ENCODE measurements at regions not wholly inside any gene's neighbourhood (a gene's known extent, or its start where the extent isn't known, plus 50 kb on each side); places are given as distances from the start of the nearest gene placed in this dataset.
"Not testable (repeated sequence)": the region's sequence is repeated elsewhere in the genome, so short reads cannot be mapped to it uniquely, and the experiment has no call there.

DNA sequence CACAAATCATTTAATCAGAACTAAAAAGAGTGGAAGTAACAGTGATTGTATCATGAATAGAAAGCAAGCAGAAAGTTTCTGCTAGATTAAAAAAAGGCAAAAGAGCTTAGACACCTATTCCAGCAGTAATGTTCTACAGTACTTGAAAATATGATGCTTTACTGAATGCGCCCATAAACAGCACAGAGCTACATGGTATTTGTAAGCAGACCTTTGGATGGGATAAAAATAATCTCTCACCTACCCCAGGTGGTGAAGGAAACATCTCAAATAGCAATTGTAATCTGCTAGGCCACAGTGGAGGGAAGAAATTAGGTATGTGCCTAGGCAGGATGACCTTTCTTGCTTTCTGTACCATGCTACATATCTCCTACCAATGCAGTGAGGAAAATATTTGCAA is 280.9 kb upstream of the PRKX start:
- no peak overlapping the region for H3K4me3 ChIP-seq
- FAIRE-seq = no peak
- DNase-seq (ENCODE audit: low read depth in 1 of 2, low spot score in 1 of 2) = no peak
- H3K4me1 ChIP-seq = no peaks in the 10 kb centered on the region
- no peak overlapping the region for H3K27ac ChIP-seq
- whole genome bisulfite sequencing (ENCODE audit: missing lambda C conversion rate) = 92% methylated on average over 1 of the region's 1 CpG
- H3K4me2 ChIP-seq = no peak overlapping the region
- H3K9me3 ChIP-seq = no peaks in the 10 kb centered on the region
- ChIA-PET POLR2A (no interaction called here), CTCF (no interaction called here)
- TF ChIP-seq JUN (IDR thresholded peaks at IDR 0.05) (no peak), MAFK (IDR thresholded peaks at IDR 0.05; ENCODE audit: partially characterized antibody) (no peak), RCOR1 (IDR thresholded peaks at IDR 0.05; ENCODE audit: low read depth, low read length) (no peak), ESRRA (IDR thresholded peaks at IDR 0.05; ENCODE audit: borderline replicate concordance, low read length) (no peak), NFE2L2 (conservative IDR thresholded peaks at IDR 0.05; ENCODE audit: low read length) (no peak), KDM1A (IDR thresholded peaks at IDR 0.05; ENCODE audit: low read depth) (no peak), RAD21 (conservative IDR thresholded peaks at IDR 0.05 in 1 of 2, IDR thresholded peaks at IDR 0.05 in 1 of 2) (no peak), FOXS1 (CRISPR knock-in tag; IDR thresholded peaks at IDR 0.05) (no peak), JUNB (IDR thresholded peaks at IDR 0.05) (no peak)
- TF ChIP-seq, protein P1, sequence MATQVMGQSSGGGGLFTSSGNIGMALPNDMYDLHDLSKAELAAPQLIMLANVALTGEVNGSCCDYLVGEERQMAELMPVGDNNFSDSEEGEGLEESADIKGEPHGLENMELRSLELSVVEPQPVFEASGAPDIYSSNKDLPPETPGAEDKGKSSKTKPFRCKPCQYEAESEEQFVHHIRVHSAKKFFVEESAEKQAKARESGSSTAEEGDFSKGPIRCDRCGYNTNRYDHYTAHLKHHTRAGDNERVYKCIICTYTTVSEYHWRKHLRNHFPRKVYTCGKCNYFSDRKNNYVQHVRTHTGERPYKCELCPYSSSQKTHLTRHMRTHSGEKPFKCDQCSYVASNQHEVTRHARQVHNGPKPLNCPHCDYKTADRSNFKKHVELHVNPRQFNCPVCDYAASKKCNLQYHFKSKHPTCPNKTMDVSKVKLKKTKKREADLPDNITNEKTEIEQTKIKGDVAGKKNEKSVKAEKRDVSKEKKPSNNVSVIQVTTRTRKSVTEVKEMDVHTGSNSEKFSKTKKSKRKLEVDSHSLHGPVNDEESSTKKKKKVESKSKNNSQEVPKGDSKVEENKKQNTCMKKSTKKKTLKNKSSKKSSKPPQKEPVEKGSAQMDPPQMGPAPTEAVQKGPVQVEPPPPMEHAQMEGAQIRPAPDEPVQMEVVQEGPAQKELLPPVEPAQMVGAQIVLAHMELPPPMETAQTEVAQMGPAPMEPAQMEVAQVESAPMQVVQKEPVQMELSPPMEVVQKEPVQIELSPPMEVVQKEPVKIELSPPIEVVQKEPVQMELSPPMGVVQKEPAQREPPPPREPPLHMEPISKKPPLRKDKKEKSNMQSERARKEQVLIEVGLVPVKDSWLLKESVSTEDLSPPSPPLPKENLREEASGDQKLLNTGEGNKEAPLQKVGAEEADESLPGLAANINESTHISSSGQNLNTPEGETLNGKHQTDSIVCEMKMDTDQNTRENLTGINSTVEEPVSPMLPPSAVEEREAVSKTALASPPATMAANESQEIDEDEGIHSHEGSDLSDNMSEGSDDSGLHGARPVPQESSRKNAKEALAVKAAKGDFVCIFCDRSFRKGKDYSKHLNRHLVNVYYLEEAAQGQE (IDR thresholded peaks at IDR 0.05) = no peak
- ATAC-seq = no peak

DNA sequence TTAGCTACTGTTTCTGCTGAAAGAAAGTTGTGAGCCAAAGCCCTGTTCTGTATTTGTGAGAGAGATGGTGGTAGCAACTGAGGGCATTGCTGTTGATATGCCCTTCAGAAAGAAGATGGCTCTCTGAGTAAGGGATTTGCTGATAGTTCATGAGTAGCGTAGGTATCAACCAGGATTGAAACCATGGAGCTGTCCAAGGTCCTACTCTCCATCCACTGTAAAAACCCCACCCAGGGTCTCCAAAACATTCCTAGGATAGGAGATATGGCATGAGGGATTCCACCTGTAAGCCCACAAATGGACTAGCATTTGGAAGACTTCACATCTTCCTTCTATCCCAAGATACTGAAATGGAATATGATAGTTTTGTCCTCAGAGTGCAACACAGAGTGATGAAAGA is 277.1 kb upstream of the PRKX start:
- no peak overlapping the region for H3K4me3 ChIP-seq
- H3K4me2 ChIP-seq = no peak overlapping the region
- ATAC-seq (no peak), FAIRE-seq (no peak), DNase-seq (ENCODE audit: low read depth in 1 of 2, low spot score in 1 of 2) (no peak)
- ChIA-PET POLR2A (no interaction called here), CTCF (no interaction called here)
- H3K27ac ChIP-seq = no peak overlapping the region
- H3K9me3 ChIP-seq = no peaks in the 10 kb centered on the region
- no peak for TF ChIP-seq CEBPB (IDR thresholded peaks at IDR 0.05)
- TF ChIP-seq, protein P1 (IDR thresholded peaks at IDR 0.05) = peak; percentile 65; the same call in 1 of the 2 replicates
- no peaks in the 10 kb centered on the region for H3K4me1 ChIP-seq
- 33% methylated on average over 1 of the region's 1 CpG for WGBS (ENCODE audit: missing lambda C conversion rate)

DNA sequence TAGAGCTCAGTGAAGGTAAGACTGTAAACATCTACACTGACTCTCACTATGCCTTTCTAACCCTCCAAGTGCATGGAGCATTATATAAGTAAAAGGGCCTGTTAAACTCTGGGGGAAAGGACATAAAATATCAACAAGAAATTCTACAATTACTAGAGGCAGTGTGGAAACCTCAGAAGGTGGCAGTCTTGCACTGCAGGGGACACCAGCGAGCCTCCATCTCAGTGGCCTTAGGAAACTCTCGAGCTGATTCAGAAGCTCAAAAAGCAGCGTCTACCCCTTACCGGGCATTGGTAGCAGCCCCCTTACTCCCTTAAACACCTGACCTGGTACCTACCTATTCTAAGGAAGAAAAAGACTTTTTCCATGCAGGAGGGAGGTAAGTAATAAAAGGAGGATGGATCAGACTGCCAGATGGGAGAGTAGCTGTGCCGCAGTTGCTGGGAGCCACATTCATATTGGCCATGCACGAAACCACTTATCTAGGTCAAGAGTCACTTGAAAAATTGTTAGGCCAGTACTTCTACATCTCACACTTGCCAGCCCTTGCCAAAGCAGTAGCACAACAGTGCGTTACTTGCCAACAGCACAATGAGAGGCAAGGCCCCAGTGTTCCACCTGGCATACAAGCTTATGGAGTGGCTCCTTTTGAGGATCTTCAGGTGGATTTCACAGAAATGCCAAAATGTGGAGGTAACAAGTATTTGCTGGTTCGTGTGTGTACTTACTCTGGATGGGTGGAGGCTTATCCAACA is 258.8 kb upstream of the PRKX start:
- H3K9me3 ChIP-seq; H3K27ac ChIP-seq; H3K4me2 ChIP-seq; H3K4me3 ChIP-seq; POLR2A ChIA-PET; FAIRE-seq; DNase-seq (ENCODE audit: low read depth in 1 of 2, low spot score in 1 of 2); H3K4me1 ChIP-seq; ATAC-seq: not testable (repeated sequence)
- WGBS (ENCODE audit: missing lambda C conversion rate) = 19% methylated on average over 8 of the region's 8 CpGs
- CTCF ChIA-PET = interaction anchor here (2.2 kb wide), 1 partner anchor 10 kb away, joined by 11 read pairs; no protein-coding TSS in a partner anchor

DNA sequence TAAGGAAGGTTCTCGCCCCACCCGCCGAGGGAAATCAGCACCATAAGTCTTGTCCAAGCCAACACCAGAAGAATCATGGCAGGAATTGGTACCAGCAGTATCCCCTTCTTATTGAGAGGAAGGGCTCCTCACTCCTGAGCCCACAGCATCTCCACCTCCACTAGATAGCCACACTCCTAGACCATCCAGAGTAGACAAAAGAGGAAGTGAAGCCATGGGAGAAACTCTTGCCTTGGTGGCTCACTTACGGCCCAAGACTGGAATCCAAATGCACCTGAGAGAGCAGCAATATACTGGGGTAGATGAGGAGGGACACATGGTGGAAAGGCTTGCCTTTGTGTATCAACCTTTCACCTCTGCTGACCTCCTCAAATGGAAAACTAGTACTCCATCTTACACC is 255.3 kb upstream of the PRKX start:
- no peak for ATAC-seq
- no peak for TF ChIP-seq ZNF302 (CRISPR knock-in tag; IDR thresholded peaks at IDR 0.05)
- no peak for TF ChIP-seq TFCP2L1 (CRISPR knock-in tag; IDR thresholded peaks at IDR 0.05)
- TF ChIP-seq FOSB (CRISPR knock-in tag; IDR thresholded peaks at IDR 0.05) = no peak
- no peak for TF ChIP-seq EHF (CRISPR knock-in tag; IDR thresholded peaks at IDR 0.05)
- no peak for TF ChIP-seq HOXB5 (CRISPR knock-in tag; IDR thresholded peaks at IDR 0.05)
- no peak for TF ChIP-seq KDM5A (IDR thresholded peaks at IDR 0.05)
- TF ChIP-seq HEYL (CRISPR knock-in tag; IDR thresholded peaks at IDR 0.05) = no peak
- TF ChIP-seq HOXB13 (CRISPR knock-in tag; IDR thresholded peaks at IDR 0.05; ENCODE audit: low read depth) = no peak
- TF ChIP-seq CEBPB (IDR thresholded peaks at IDR 0.05) = no peak
- no peak for TF ChIP-seq POLR2A (IDR thresholded peaks at IDR 0.05; ENCODE audit: low read length)
- TF ChIP-seq ZFP36 (IDR thresholded peaks at IDR 0.05; ENCODE audit: borderline replicate concordance, partially characterized antibody) = no peak
- TF ChIP-seq BCL3 (IDR thresholded peaks at IDR 0.05) = no peak
- no peak for TF ChIP-seq RNF2 (IDR thresholded peaks at IDR 0.05; ENCODE audit: borderline replicate concordance, low read depth)
- TF ChIP-seq ESRRA (IDR thresholded peaks at IDR 0.05; ENCODE audit: borderline replicate concordance, low read length) = no peak

More for the DNA sequence above, 255.3 kb upstream of the PRKX start:
- Histone ChIP-seq H3K4me3 (no peak overlapping the region), H3K4me1 (no peaks in the 10 kb centered on the region), H3K9me3 (no peaks in the 10 kb centered on the region), H3K27ac (no peak overlapping the region), H3K4me2 (no peak overlapping the region)
- no peak for FAIRE-seq
- POLR2A ChIA-PET = no interaction called here
- no peak for DNase-seq (ENCODE audit: low read depth in 1 of 2, low spot score in 1 of 2)
- 55% methylated on average over 4 of the region's 4 CpGs for WGBS (ENCODE audit: missing lambda C conversion rate)
- CTCF ChIA-PET = no interaction called here

Data from A549 (cell line).